ENCODE measurements at regions not wholly inside any gene's neighbourhood (a gene's known extent, or its start where the extent isn't known, plus 50 kb on each side); places are given as distances from the start of the nearest gene placed in this dataset.

DNA sequence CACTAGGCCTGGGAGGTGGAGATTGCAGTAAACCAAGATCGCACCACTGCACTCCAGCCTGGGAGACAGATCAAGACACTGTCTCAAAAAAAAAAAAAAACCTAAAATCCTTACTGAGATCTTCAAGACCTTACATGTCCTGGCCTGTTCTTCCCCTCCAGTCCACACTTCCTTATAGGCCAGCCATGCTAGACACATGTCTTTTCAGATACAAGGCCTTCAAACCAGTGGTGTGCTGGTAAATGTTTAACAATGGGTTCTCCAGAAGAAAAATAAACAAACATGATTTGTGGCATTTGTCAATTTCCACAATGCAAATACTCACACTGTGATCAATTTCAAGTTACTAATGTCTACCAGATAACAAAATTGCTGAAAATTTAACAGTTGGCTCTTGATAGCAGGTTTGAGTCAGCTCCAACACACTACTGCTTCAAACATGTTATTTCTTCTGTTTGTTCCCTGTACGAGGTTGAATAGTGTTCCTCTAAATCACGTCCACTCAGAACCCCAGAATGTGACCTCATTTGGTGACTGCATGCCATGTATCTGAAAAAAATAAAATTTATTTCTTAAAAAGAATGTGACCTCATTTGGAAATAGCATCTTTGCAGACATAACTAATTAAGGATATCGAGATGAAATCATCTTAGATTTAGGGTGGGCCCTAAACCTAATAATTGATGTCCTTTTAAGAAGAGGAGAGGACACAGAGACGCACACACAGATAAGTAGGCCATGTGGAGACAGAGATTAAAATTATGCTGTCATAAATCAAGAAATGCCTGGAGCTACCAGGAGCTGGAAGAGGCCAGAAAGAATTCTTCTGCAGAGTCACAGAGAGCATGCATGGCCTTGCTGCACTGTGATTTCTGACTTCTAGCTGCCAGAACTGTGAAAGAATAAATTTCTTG is 144.4 kb downstream of the ZNF674 start:
- 97% methylated on average over 5 of the region's 5 CpGs for WGBS
- H3K27me3 ChIP-seq (ENCODE audit: control insufficient read depth in 2 of 2, insufficient read depth in 1 of 2, low read length in 1 of 2) = no peaks in the 10 kb centered on the region
- no peak overlapping the region for H3K27ac ChIP-seq (ENCODE audit: low read depth in 1 of 2, low read length in 1 of 2)
- H3K4me1 ChIP-seq (ENCODE audit: control insufficient read depth in 2 of 2, insufficient read depth in 2 of 2, low read length in 2 of 2) = no peaks in the 10 kb centered on the region
- no peak overlapping the region for H3K4me3 ChIP-seq (ENCODE audit: low read length in 2 of 2)
- no peak for DNase-seq (ENCODE audit: low read depth in 6 of 9, low spot score in 9 of 9)
- no peaks in the 10 kb centered on the region for H3K9me3 ChIP-seq (ENCODE audit: control insufficient read depth in 2 of 2, insufficient read depth in 1 of 2, low read length in 1 of 2)
- no peaks in the 10 kb centered on the region for H3K36me3 ChIP-seq (ENCODE audit: control insufficient read depth in 2 of 2, insufficient read depth in 2 of 2, low read length in 1 of 2)

DNA sequence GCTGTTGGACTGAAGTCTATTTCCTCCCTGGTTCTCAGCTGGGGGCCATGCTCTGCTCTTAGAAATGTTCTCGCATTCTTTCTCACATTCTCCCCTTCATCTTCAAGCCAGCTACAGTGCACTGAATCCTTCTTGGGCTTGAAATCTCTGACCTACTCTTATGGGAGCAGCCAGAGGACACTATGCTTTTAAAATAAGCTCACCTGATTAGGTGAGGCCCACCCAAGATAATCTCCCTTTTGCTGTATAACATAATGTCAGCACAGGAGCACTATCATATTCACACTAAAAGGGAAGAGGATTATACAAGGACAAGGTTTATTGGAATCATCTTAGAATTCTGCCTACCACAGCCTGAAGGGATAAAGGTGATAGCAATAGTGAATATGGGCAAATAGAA is 146.3 kb downstream of the ZNF674 start:
- no peak for DNase-seq (ENCODE audit: low read depth in 6 of 9, low spot score in 9 of 9)
- Histone ChIP-seq H3K4me1 (ENCODE audit: control insufficient read depth in 2 of 2, insufficient read depth in 2 of 2, low read length in 2 of 2) (no peaks in the 10 kb centered on the region), H3K36me3 (ENCODE audit: control insufficient read depth in 2 of 2, insufficient read depth in 2 of 2, low read length in 1 of 2) (no peaks in the 10 kb centered on the region), H3K27me3 (ENCODE audit: control insufficient read depth in 2 of 2, insufficient read depth in 1 of 2, low read length in 1 of 2) (no peaks in the 10 kb centered on the region), H3K27ac (ENCODE audit: low read depth in 1 of 2, low read length in 1 of 2) (no peak overlapping the region), H3K9me3 (ENCODE audit: control insufficient read depth in 2 of 2, insufficient read depth in 1 of 2, low read length in 1 of 2) (no peaks in the 10 kb centered on the region), H3K4me3 (ENCODE audit: low read length in 2 of 2) (no peak overlapping the region)
- WGBS = 96% methylated on average over 1 of the region's 1 CpG

DNA sequence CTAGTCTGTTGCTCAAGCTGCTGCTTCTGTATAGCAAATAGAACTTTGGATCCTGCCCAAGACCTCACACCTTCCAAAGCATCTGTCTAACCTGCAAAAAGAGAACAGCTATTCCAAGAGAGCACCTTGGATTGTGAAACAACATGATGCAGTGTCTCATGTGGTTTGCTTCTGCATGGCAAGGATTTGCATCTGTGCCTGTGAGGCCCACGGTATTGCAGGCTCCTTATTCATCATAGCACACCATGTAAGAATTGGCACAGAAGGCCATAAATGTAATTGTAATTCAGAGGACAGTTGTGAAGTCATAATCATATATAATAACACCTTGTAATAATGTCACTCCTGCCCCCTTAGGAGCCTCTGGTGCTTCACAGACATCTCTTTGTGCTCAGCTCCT is 147.1 kb downstream of the ZNF674 start:
- H3K9me3 ChIP-seq (ENCODE audit: control insufficient read depth in 2 of 2, insufficient read depth in 1 of 2, low read length in 1 of 2) = no peaks in the 10 kb centered on the region
- 77% methylated on average over 1 of the region's 1 CpG for WGBS
- H3K27ac ChIP-seq (ENCODE audit: low read depth in 1 of 2, low read length in 1 of 2) = no peak overlapping the region
- no peaks in the 10 kb centered on the region for H3K4me1 ChIP-seq (ENCODE audit: control insufficient read depth in 2 of 2, insufficient read depth in 2 of 2, low read length in 2 of 2)
- no peak for DNase-seq (ENCODE audit: low read depth in 6 of 9, low spot score in 9 of 9)
- no peak overlapping the region for H3K4me3 ChIP-seq (ENCODE audit: low read length in 2 of 2)
- no peaks in the 10 kb centered on the region for H3K36me3 ChIP-seq (ENCODE audit: control insufficient read depth in 2 of 2, insufficient read depth in 2 of 2, low read length in 1 of 2)
- H3K27me3 ChIP-seq (ENCODE audit: control insufficient read depth in 2 of 2, insufficient read depth in 1 of 2, low read length in 1 of 2) = no peaks in the 10 kb centered on the region

DNA sequence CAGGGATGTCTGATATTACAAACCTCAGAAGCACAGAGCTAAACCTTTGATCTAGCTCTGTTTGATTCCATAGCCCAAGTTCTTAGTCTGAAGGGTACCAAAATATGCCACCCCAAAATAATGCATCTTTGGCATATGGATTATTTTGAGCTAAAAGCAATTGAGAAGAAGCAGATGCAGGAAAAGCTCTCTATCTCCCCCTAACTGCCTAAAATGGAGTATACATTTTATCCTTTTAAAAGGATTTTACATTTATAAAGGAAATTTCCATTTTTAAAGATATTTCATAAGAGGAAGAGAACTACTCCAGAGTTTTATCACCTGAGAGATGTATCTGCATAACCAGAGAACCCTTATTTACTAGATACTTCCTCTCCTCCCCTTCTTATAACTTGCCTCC is 158.7 kb downstream of the ZNF674 start:
- no peak overlapping the region for H3K27ac ChIP-seq (ENCODE audit: low read depth in 1 of 2, low read length in 1 of 2)
- no peaks in the 10 kb centered on the region for H3K36me3 ChIP-seq (ENCODE audit: control insufficient read depth in 2 of 2, insufficient read depth in 2 of 2, low read length in 1 of 2)
- no peaks in the 10 kb centered on the region for H3K27me3 ChIP-seq (ENCODE audit: control insufficient read depth in 2 of 2, insufficient read depth in 1 of 2, low read length in 1 of 2)
- DNase-seq (ENCODE audit: low read depth in 6 of 9, low spot score in 9 of 9) = no peak
- no peaks in the 10 kb centered on the region for H3K4me1 ChIP-seq (ENCODE audit: control insufficient read depth in 2 of 2, insufficient read depth in 2 of 2, low read length in 2 of 2)
- H3K9me3 ChIP-seq (ENCODE audit: control insufficient read depth in 2 of 2, insufficient read depth in 1 of 2, low read length in 1 of 2) = no peaks in the 10 kb centered on the region
- H3K4me3 ChIP-seq (ENCODE audit: low read length in 2 of 2) = no peak overlapping the region

DNA sequence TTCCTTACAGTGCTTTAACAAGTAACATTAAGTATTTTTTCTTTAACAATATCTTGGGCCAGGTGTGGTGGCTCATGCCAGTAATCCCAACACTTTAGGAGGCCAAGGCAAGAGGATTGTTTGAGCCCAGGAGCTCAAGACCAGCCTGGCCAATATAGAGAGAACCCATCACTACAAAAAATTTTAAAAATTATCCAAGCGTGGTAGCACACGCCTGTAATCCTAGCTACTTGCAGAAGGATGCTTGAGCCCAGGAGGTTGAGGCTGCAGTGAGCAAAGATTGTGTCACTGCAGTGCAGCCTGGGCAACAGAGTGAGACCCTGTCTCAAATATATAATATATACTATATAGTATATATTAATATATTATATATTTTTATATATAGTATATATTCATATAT is 162.2 kb downstream of the ZNF674 start:
- H3K4me3 ChIP-seq (ENCODE audit: low read length in 2 of 2) = no peak overlapping the region
- H3K27ac ChIP-seq (ENCODE audit: low read depth in 1 of 2, low read length in 1 of 2) = no peak overlapping the region
- no peaks in the 10 kb centered on the region for H3K36me3 ChIP-seq (ENCODE audit: control insufficient read depth in 2 of 2, insufficient read depth in 2 of 2, low read length in 1 of 2)
- peak in 1 of 9 donors; percentile 12 for DNase-seq (ENCODE audit: low read depth in 6 of 9, low spot score in 9 of 9)
- no peaks in the 10 kb centered on the region for H3K9me3 ChIP-seq (ENCODE audit: control insufficient read depth in 2 of 2, insufficient read depth in 1 of 2, low read length in 1 of 2)
- no peaks in the 10 kb centered on the region for H3K27me3 ChIP-seq (ENCODE audit: control insufficient read depth in 2 of 2, insufficient read depth in 1 of 2, low read length in 1 of 2)
- H3K4me1 ChIP-seq (ENCODE audit: control insufficient read depth in 2 of 2, insufficient read depth in 2 of 2, low read length in 2 of 2) = no peaks in the 10 kb centered on the region
- 99% methylated on average over 2 of the region's 2 CpGs for WGBS

DNA sequence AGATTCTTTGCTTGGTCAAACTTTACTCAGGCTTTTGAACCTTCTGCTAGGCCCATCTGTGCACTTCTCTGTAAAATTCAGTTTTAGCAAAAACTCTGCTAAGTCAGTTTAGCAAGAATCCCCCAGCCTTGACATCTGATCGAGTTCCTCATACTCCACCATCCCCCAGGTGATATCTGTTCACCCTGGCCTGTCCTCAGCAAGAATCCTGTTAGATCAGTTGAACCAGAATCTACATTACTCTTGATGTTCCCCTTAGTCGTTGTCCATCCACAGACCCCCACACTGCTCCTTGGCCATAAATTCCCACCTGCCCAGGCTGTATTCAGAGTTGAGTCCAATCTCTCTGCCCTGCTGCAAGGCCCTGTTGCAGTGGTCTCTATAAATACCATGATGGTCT is 162.6 kb downstream of the ZNF674 start:
- Histone ChIP-seq H3K9me3 (ENCODE audit: control insufficient read depth in 2 of 2, insufficient read depth in 1 of 2, low read length in 1 of 2) (no peaks in the 10 kb centered on the region), H3K4me3 (ENCODE audit: low read length in 2 of 2) (no peak overlapping the region), H3K36me3 (ENCODE audit: control insufficient read depth in 2 of 2, insufficient read depth in 2 of 2, low read length in 1 of 2) (no peaks in the 10 kb centered on the region), H3K27me3 (ENCODE audit: control insufficient read depth in 2 of 2, insufficient read depth in 1 of 2, low read length in 1 of 2) (no peaks in the 10 kb centered on the region), H3K27ac (ENCODE audit: low read depth in 1 of 2, low read length in 1 of 2) (no peak overlapping the region), H3K4me1 (ENCODE audit: control insufficient read depth in 2 of 2, insufficient read depth in 2 of 2, low read length in 2 of 2) (no peaks in the 10 kb centered on the region)
- no peak for DNase-seq (ENCODE audit: low read depth in 6 of 9, low spot score in 9 of 9)
- 95% methylated on average over 2 of the region's 2 CpGs for WGBS

DNA sequence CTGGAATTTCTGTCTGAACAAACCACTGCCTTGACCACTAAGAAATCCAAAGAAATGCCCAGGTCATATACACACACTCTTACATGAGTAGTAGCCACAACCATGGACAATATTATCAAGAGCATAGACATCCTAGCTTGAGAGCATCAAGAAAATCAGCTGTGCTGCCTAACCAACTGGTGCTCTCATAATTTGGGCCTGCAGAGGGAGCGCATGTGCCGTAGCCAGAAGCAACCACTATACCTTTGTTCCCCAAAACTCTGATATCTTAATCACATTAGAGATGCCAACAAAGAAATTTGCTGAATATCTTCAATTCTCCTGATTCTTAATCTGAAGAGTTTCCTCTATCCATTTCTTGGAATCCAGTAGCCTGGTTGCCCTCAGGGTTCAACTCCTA is 163.6 kb downstream of the ZNF674 start:
- H3K4me1 ChIP-seq (ENCODE audit: control insufficient read depth in 2 of 2, insufficient read depth in 2 of 2, low read length in 2 of 2) = no peaks in the 10 kb centered on the region
- H3K27me3 ChIP-seq (ENCODE audit: control insufficient read depth in 2 of 2, insufficient read depth in 1 of 2, low read length in 1 of 2) = no peaks in the 10 kb centered on the region
- WGBS = 21% methylated on average over 2 of the region's 2 CpGs
- no peaks in the 10 kb centered on the region for H3K9me3 ChIP-seq (ENCODE audit: control insufficient read depth in 2 of 2, insufficient read depth in 1 of 2, low read length in 1 of 2)
- H3K36me3 ChIP-seq (ENCODE audit: control insufficient read depth in 2 of 2, insufficient read depth in 2 of 2, low read length in 1 of 2) = no peaks in the 10 kb centered on the region
- no peak overlapping the region for H3K27ac ChIP-seq (ENCODE audit: low read depth in 1 of 2, low read length in 1 of 2)
- peak in 2 of 9 donors; percentile 24 to 35 for DNase-seq (ENCODE audit: low read depth in 6 of 9, low spot score in 9 of 9)
- no peak overlapping the region for H3K4me3 ChIP-seq (ENCODE audit: low read length in 2 of 2)

DNA sequence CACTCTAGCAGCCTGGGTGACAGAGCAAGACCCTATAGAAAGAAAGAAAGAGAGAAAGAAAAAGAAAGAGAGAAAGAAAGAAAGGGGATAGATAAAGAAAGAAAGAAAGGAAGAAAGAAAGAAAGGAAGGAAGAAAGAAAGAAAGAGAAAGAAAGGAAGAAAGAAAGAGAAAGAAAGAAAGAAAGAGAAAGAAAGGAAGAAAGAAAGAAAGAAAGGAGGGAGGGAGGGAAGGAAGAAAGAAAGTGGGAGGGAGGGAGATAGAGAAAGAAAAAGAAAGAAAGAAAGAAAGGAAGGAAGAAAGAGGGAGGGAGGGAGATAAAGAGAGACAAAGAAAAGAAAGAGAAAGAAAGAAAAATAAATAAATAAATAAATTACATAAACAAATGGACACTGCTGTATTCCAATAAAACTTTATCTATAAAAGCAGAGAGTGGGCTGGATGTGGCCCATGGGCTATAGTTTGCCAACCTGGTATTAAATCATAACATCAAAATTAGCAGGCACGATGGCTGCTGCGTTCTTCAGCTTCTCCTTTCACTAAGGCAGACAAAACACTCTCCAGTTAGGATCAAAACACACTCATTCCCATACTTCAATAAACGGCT is 165.0 kb downstream of the ZNF674 start:
- no peak overlapping the region for H3K4me3 ChIP-seq (ENCODE audit: low read length in 2 of 2)
- no peak for DNase-seq (ENCODE audit: low read depth in 6 of 9, low spot score in 9 of 9)
- H3K4me1 ChIP-seq (ENCODE audit: control insufficient read depth in 2 of 2, insufficient read depth in 2 of 2, low read length in 2 of 2) = no peaks in the 10 kb centered on the region
- no peaks in the 10 kb centered on the region for H3K9me3 ChIP-seq (ENCODE audit: control insufficient read depth in 2 of 2, insufficient read depth in 1 of 2, low read length in 1 of 2)
- WGBS = 30% methylated on average over 3 of the region's 3 CpGs
- no peak overlapping the region for H3K27ac ChIP-seq (ENCODE audit: low read depth in 1 of 2, low read length in 1 of 2)
- no peaks in the 10 kb centered on the region for H3K27me3 ChIP-seq (ENCODE audit: control insufficient read depth in 2 of 2, insufficient read depth in 1 of 2, low read length in 1 of 2)
- H3K36me3 ChIP-seq (ENCODE audit: control insufficient read depth in 2 of 2, insufficient read depth in 2 of 2, low read length in 1 of 2) = no peaks in the 10 kb centered on the region

DNA sequence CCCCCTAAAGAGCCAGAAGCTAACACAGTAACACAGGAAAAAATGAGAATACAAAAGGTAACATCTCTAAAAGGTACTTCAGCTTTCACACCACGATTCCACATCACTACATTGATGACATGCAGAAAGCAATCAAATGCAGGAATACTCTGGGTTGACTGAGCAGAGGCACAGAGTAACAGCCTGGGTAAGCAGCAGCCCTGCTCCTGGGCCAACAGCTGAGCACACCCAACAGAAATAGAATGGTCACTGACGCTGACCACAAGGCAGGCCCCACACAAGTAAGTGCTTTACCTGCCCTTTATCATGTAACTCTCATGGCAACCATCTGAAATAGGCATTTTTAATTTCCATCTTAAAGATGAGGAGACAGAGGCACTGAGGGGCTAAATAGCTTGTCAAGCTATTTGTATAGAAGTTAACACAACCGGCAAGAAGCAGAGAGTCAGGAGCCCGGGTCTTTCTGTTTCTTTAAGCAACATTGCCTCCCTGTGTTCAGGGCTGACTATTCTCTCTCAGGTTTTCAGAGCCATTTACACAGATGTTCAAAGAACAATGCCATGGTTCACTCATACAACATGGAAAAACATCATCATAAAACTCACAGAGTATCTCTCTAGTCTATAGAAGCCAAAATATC is 168.9 kb downstream of the ZNF674 start:
- 51% methylated on average over 4 of the region's 4 CpGs for WGBS
- H3K4me1 ChIP-seq (ENCODE audit: control insufficient read depth in 2 of 2, insufficient read depth in 2 of 2, low read length in 2 of 2) = no peaks in the 10 kb centered on the region
- H3K36me3 ChIP-seq (ENCODE audit: control insufficient read depth in 2 of 2, insufficient read depth in 2 of 2, low read length in 1 of 2) = no peaks in the 10 kb centered on the region
- no peak overlapping the region for H3K27ac ChIP-seq (ENCODE audit: low read depth in 1 of 2, low read length in 1 of 2)
- no peaks in the 10 kb centered on the region for H3K9me3 ChIP-seq (ENCODE audit: control insufficient read depth in 2 of 2, insufficient read depth in 1 of 2, low read length in 1 of 2)
- H3K4me3 ChIP-seq (ENCODE audit: low read length in 2 of 2) = no peak overlapping the region
- no peaks in the 10 kb centered on the region for H3K27me3 ChIP-seq (ENCODE audit: control insufficient read depth in 2 of 2, insufficient read depth in 1 of 2, low read length in 1 of 2)
- peak in 7 of 9 donors; percentile 5 to 71 (median 24) for DNase-seq (ENCODE audit: low read depth in 6 of 9, low spot score in 9 of 9)

Data from thymus (tissue), 11 donors.